22Rv1 (cell line): ENCODE measurements at regions not wholly inside any gene's neighbourhood (a gene's known extent, or its start where the extent isn't known, plus 50 kb on each side); places are given as distances from the start of the nearest gene placed in this dataset.

ENCODE experiments used
- CTCF ChIP-seq: fragments of 450-650 bp; IDR thresholded peaks from 2 replicates; pipeline ENCODE4 v1.5.1; 2017; ENCODE audit warnings: mild to moderate bottlenecking
- ZFX ChIP-seq: fragments of 450-650 bp; IDR thresholded peaks from 2 replicates; pipeline ENCODE4 v1.6.1; 2017; ENCODE audit warnings: antibody characterized with exemption, borderline replicate concordance

- TF ChIP-seq CTCF (no peak), ZFX (no peak)
Observed at GRCh38 chr3:152149832-152150231, 118.9 kb upstream of the MBNL1 start.
